ENCODE measurements at regions not wholly inside any gene's neighbourhood (a gene's known extent, or its start where the extent isn't known, plus 50 kb on each side); places are given as distances from the start of the nearest gene placed in this dataset.

GRCh38 chr11:112470355-112470754 lies 209.7 kb upstream of the PLET1 start:
- ATAC-seq (ENCODE audit: low read depth) (no peak), DNase-seq (no peak)
- Mint-ChIP-seq H3K27ac (no peak overlapping the region), H3K9me3 (no peaks in the 10 kb centered on the region), H3K36me3 (ENCODE audit: low read depth) (no peaks in the 10 kb centered on the region), H3K4me3 (no peak overlapping the region), H3K4me1 (no peaks in the 10 kb centered on the region), H3K27me3 (peaks cover 3% of the 10 kb centered on the region)
- intact Hi-C loops (cut with micrococcal nuclease) = no loop called here
- ChIA-PET CTCF (no interaction called here), POLR2A (no interaction called here)
- TF ChIP-seq, protein P1, sequence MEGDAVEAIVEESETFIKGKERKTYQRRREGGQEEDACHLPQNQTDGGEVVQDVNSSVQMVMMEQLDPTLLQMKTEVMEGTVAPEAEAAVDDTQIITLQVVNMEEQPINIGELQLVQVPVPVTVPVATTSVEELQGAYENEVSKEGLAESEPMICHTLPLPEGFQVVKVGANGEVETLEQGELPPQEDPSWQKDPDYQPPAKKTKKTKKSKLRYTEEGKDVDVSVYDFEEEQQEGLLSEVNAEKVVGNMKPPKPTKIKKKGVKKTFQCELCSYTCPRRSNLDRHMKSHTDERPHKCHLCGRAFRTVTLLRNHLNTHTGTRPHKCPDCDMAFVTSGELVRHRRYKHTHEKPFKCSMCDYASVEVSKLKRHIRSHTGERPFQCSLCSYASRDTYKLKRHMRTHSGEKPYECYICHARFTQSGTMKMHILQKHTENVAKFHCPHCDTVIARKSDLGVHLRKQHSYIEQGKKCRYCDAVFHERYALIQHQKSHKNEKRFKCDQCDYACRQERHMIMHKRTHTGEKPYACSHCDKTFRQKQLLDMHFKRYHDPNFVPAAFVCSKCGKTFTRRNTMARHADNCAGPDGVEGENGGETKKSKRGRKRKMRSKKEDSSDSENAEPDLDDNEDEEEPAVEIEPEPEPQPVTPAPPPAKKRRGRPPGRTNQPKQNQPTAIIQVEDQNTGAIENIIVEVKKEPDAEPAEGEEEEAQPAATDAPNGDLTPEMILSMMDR (IDR thresholded peaks at IDR 0.05) = no peak

- CTCF ChIA-PET = no interaction called here
These were observed 211.1 kb upstream of the PLET1 start for GRCh38 chr11:112471731-112472130.

GRCh38 chr11:112477152-112477551 lies 216.5 kb upstream of the PLET1 start:
- intact Hi-C loops (cut with micrococcal nuclease) = no loop called here
- no peaks in the 10 kb centered on the region for H3K27me3 Mint-ChIP-seq
- ATAC-seq (ENCODE audit: low read depth) (no peak), DNase-seq (no peak)
- H3K9me3 Mint-ChIP-seq = no peaks in the 10 kb centered on the region
- TF ChIP-seq, protein P1 (IDR thresholded peaks at IDR 0.05) = no peak
- ChIA-PET POLR2A (no interaction called here), CTCF (no interaction called here)
- no peak overlapping the region for H3K4me3 Mint-ChIP-seq
- no peak overlapping the region for H3K27ac Mint-ChIP-seq
- no peaks in the 10 kb centered on the region for H3K4me1 Mint-ChIP-seq
- H3K36me3 Mint-ChIP-seq (ENCODE audit: low read depth) = no peaks in the 10 kb centered on the region

More at GRCh38 chr11:112471731-112472130, 211.1 kb upstream of the PLET1 start:
- Mint-ChIP-seq H3K27ac (no peak overlapping the region), H3K4me3 (no peak overlapping the region), H3K4me1 (no peaks in the 10 kb centered on the region), H3K36me3 (ENCODE audit: low read depth) (no peaks in the 10 kb centered on the region), H3K27me3 (no peaks in the 10 kb centered on the region), H3K9me3 (no peaks in the 10 kb centered on the region)
- ATAC-seq (ENCODE audit: low read depth) = no peak
- no peak for DNase-seq
- intact Hi-C loops (cut with micrococcal nuclease) = no loop called here
- POLR2A ChIA-PET = no interaction called here
- TF ChIP-seq, protein P1 (IDR thresholded peaks at IDR 0.05) = no peak

DNA sequence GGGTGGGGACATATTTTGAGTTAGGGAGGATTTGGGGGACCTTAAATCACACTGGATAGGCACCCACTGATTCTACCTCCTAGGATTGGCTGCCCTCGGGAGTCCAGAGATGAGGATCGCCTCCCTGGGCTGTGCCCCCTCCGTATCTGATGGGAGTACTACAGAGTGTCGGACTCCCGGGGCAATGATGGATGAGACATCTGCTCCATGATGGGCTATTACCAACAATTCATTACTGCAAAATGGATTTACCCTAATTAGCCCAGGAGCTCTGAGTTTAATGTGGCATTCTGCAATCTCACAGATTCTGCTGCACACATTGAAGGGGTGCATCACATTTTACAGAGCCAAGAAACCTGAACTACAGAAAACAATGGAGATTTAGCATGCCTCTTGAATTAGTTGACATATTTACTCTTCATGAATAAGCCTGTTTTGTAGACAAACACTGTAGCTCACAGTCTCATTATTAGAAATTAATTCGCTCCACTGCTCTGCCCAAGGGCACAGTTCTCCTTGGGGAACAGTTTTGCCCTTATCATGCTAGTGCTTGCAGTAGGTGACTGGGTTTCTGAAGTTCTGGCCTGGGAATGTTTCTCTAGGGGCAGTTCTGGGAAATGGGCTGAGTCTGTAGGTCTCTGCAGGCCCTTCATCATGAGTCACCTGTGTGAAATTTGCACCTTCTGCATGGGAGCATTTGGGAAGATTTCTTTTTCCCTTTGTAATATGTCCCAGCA lies 217.1 kb upstream of the PLET1 start:
- ATAC-seq (ENCODE audit: low read depth) (no peak), DNase-seq (no peak)
- H3K9me3 Mint-ChIP-seq = no peaks in the 10 kb centered on the region
- H3K36me3 Mint-ChIP-seq (ENCODE audit: low read depth) = no peaks in the 10 kb centered on the region
- TF ChIP-seq, protein P1 (IDR thresholded peaks at IDR 0.05) = no peak
- H3K27me3 Mint-ChIP-seq = no peaks in the 10 kb centered on the region
- H3K4me3 Mint-ChIP-seq = no peak overlapping the region
- H3K27ac Mint-ChIP-seq = no peak overlapping the region
- POLR2A ChIA-PET = no interaction called here
- CTCF ChIA-PET = no interaction called here
- intact Hi-C loops (cut with micrococcal nuclease) = no loop called here
- no peaks in the 10 kb centered on the region for H3K4me1 Mint-ChIP-seq

- Mint-ChIP-seq H3K27ac (no peak overlapping the region), H3K4me3 (no peak overlapping the region), H3K4me1 (no peaks in the 10 kb centered on the region), H3K36me3 (ENCODE audit: low read depth) (no peaks in the 10 kb centered on the region), H3K27me3 (no peaks in the 10 kb centered on the region), H3K9me3 (no peaks in the 10 kb centered on the region)
- TF ChIP-seq, protein P1 (IDR thresholded peaks at IDR 0.05) = no peak
- DNase-seq (no peak), ATAC-seq (ENCODE audit: low read depth) (no peak)
- POLR2A ChIA-PET = no interaction called here
- intact Hi-C loops (cut with micrococcal nuclease) = no loop called here
- CTCF ChIA-PET = no interaction called here
These were observed 218.1 kb upstream of the PLET1 start for GRCh38 chr11:112478806-112479205.

All from activated B cell treated with CpG ODN at 0.5 μM for 24 hours (primary cell).